NCI-H146 (cell line): ENCODE measurements at regions not wholly inside any gene's neighbourhood (a gene's known extent, or its start where the extent isn't known, plus 50 kb on each side); places are given as distances from the start of the nearest gene placed in this dataset.

ENCODE experiments used
- DNase-seq: peaks from one replicate; lab custom pipeline; 2025; lab: John Stamatoyannopoulos, UW

GRCh38 chr4:121227341-121227792 is 63.2 kb upstream of the TNIP3 start:
- no peak for DNase-seq

GRCh38 chr4:121226362-121226761 is 62.2 kb upstream of the TNIP3 start:
- no peak for DNase-seq

DNA sequence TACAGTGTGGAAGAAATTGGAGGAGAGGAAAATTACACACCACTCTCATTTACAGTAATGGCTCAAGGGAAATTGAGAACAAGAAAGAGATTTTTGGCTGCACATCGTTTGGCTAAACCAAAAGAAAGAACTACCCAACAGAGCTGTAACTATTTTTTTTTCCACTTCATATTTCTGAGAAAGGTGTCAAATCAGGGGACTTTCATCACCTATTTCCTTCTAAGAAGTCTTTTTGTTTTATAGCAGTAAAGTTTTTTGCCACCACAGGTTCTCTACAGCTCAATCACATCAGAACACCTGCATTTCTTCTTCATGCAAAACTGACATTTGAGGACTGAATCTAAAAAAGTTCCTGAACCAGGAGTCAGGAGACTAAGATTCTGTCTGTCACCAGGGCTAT is 57.5 kb upstream of the TNIP3 start:
- DNase-seq, result no peak

DNA sequence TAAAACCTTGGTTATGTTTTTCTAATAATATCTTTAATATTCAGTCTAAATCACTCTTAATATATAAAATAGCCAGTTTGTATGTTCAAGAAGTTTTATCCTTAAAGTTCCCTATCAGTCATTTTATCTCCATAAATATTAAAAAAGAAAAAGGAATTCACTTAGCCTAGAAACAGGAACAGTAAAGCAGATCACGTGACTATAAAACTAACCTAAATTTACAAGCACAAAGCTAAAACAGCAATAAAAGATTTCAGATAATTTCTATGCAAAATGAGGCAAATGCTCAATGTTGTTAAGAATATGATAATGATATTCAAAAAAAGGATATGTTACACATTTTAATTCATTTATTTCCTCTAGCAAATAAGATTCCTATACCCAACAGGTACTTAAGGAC is 57.1 kb upstream of the TNIP3 start:
- DNase-seq, result no peak

- no peak for DNase-seq
These were observed 56.6 kb upstream of the TNIP3 start for GRCh38 chr4:121220698-121221097.

- DNase-seq, result no peak
These were observed 55.1 kb upstream of the TNIP3 start for GRCh38 chr4:121219227-121219626.

DNA sequence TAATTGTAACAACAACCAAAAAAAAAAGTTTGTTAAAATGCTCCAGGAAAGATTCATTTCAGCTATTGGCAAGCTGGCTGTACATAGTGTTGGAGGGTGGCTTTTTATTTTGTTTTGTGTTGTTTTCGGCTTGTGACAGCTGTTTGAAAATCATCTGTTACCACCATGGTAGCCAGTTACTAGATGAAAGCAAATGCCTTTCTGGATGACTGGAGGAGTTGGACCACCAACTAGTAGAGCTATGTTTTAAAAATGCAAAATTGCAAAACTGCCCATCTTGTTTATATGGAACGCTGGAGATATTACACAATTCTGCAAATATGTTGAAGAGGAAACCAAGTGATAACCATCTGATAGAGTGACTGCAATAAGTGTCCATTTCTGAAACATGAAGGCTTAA is 53.2 kb upstream of the TNIP3 start:
- no peak for DNase-seq

GRCh38 chr4:121216461-121216860 is 52.3 kb upstream of the TNIP3 start:
- DNase-seq, result no peak

DNA sequence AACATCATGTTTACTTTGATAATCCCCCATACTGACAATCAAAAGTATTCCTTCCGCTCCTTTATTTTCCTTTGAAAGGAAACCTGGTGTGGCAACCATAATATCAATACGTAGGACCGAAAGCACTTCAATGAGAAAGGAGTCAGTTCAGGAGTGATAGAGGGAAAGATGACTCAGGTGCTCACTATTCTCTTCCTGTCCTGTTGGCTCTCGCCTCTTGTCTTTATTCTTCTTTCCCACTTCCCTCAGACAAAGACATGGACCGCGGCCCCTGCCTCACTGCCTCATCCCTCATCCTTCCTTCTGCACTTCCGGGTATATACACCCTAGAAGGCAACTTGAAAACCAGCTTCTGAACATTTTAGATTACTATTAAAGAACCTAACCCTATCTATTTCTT is 49.8 kb upstream of the TNIP3 start:
- no peak for DNase-seq
